Sigmoid colon (tissue), 4 donors: ENCODE measurements at regions not wholly inside any gene's neighbourhood (a gene's known extent, or its start where the extent isn't known, plus 50 kb on each side); places are given as distances from the start of the nearest gene placed in this dataset.

ENCODE experiments used
- EP300 ChIP-seq, 4 donors: sonication (generic); formaldehyde crosslinking; IDR thresholded peaks; one replicate each; pipeline ENCODE4 v1.6.1; 2017; ENCODE audit warnings: antibody characterized with exemption in 4 of 4
- POLR2A ChIP-seq, 2 donors: fragments of 450-650 bp; IDR thresholded peaks; one replicate each; pipeline ENCODE4 v1.6.1; 2016; ENCODE audit warnings: antibody characterized with exemption in 2 of 2, mild to moderate bottlenecking in 2 of 2, moderate library complexity in 2 of 2
- POLR2AphosphoS5 ChIP-seq, 4 donors: sonication (generic); formaldehyde crosslinking; IDR thresholded peaks; one replicate each; pipeline ENCODE4 v1.6.1; 2017; ENCODE audit warnings: antibody characterized with exemption in 4 of 4
- TF ChIP-seq, protein P1 (sequence below), 4 experiments: fragments of 450-650 bp in 3 of 4; fragments of 200-600 bp in 1 of 4; IDR thresholded peaks; one replicate each; pipeline ENCODE4 v1.5.1; 2016 to 2019; ENCODE audit warnings: antibody characterized with exemption in 4 of 4, mild to moderate bottlenecking in 3 of 4, moderate library complexity in 2 of 4

DNA sequence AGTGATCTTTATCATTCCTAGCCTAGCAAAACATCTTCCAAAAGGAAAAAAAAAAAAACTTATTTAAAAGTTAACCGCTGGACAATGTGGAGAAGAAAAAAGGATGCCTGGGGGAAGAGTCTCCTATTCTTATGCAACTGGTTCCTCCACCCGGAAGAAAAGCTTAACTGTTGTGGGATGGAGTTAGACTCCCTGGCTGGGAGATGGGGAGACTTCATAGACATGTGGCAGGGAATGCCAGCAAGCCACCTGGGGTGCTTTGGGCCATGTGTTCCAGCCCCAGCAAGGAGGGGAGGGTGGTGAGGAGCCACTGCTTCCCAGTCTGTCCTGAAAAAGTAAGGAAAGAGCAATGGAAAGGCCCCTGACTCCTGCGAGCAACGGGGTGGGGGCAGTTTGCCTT lies 119.4 kb upstream of the SPIN4 start:
- TF ChIP-seq, protein P1, sequence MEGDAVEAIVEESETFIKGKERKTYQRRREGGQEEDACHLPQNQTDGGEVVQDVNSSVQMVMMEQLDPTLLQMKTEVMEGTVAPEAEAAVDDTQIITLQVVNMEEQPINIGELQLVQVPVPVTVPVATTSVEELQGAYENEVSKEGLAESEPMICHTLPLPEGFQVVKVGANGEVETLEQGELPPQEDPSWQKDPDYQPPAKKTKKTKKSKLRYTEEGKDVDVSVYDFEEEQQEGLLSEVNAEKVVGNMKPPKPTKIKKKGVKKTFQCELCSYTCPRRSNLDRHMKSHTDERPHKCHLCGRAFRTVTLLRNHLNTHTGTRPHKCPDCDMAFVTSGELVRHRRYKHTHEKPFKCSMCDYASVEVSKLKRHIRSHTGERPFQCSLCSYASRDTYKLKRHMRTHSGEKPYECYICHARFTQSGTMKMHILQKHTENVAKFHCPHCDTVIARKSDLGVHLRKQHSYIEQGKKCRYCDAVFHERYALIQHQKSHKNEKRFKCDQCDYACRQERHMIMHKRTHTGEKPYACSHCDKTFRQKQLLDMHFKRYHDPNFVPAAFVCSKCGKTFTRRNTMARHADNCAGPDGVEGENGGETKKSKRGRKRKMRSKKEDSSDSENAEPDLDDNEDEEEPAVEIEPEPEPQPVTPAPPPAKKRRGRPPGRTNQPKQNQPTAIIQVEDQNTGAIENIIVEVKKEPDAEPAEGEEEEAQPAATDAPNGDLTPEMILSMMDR (IDR thresholded peaks at IDR 0.05): no peak
- TF ChIP-seq POLR2A (IDR thresholded peaks at IDR 0.05): no peak
- no peak for TF ChIP-seq POLR2AphosphoS5 (IDR thresholded peaks at IDR 0.05)
- no peak for TF ChIP-seq EP300 (IDR thresholded peaks at IDR 0.05)
